Choroid plexus epithelial cell (primary cell): ENCODE measurements at regions not wholly inside any gene's neighbourhood (a gene's known extent, or its start where the extent isn't known, plus 50 kb on each side); places are given as distances from the start of the nearest gene placed in this dataset.

ENCODE experiments used
- DNase-seq: peaks from one replicate; pipeline ENCODE4 v3.0.0-alpha.2; 2010; ENCODE audit warnings: low read depth
- H3K4me3 ChIP-seq: 2 replicates; pipeline ENCODE4 v1.5.1; 2011; ENCODE audit warnings: low read depth, mild to moderate bottlenecking, control low read depth, low read length, moderate library complexity
- CTCF ChIP-seq: conservative IDR thresholded peaks from 2 replicates; pipeline ENCODE4 v1.5.1; 2011; ENCODE audit warnings: low read depth, mild to moderate bottlenecking, control low read depth, inconsistent platforms, low read length, moderate library complexity

GRCh38 chr16:74075393-74075792 is 221.2 kb upstream of the PSMD7 start:
- no peak for DNase-seq
- no peak overlapping the region for H3K4me3 ChIP-seq
- TF ChIP-seq CTCF, result no peak

GRCh38 chr16:74073456-74073855 is 223.2 kb upstream of the PSMD7 start:
- DNase-seq, result no peak
- H3K4me3 ChIP-seq, result no peak overlapping the region
- no peak for TF ChIP-seq CTCF

- DNase-seq, result no peak
- TF ChIP-seq CTCF, result no peak
- no peak overlapping the region for H3K4me3 ChIP-seq
These were observed 224.5 kb upstream of the PSMD7 start for GRCh38 chr16:74071996-74072535.

- TF ChIP-seq CTCF, result no peak
- H3K4me3 ChIP-seq, result no peak overlapping the region
- DNase-seq, result no peak
These were observed 226.4 kb upstream of the PSMD7 start for GRCh38 chr16:74070237-74070636.

GRCh38 chr16:74064120-74064735 is 232.4 kb upstream of the PSMD7 start:
- no peak overlapping the region for H3K4me3 ChIP-seq
- TF ChIP-seq CTCF, result no peak
- no peak for DNase-seq

GRCh38 chr16:74053826-74054225 is 242.8 kb upstream of the PSMD7 start:
- no peak for DNase-seq
- no peak for TF ChIP-seq CTCF
- H3K4me3 ChIP-seq, result no peak overlapping the region

GRCh38 chr16:74053312-74053711 is 243.3 kb upstream of the PSMD7 start:
- no peak for DNase-seq
- TF ChIP-seq CTCF, result no peak
- H3K4me3 ChIP-seq, result no peak overlapping the region
